ENCODE measurements at regions not wholly inside any gene's neighbourhood (a gene's known extent, or its start where the extent isn't known, plus 50 kb on each side); places are given as distances from the start of the nearest gene placed in this dataset.

DNA sequence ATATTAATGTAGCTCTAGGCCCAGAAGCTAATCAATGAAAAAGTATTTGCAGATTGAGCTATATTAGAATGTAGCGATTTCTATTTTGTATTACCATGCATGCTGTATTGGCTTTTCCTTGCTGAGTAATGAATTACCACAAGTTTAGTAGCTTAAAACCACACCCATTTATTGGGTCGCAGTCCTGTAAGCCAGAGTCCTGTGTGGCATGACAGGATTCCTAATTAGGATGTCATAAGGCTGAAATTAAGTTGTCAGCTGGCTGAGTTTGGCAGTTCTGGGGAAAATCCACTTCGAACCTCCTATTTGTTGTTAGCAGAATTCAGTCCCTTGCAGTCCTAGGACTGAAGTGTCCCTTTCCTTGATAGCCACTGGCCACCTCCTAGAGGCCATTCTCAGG is 50.3 kb upstream of the HHIP start:
- TF ChIP-seq, protein P1, sequence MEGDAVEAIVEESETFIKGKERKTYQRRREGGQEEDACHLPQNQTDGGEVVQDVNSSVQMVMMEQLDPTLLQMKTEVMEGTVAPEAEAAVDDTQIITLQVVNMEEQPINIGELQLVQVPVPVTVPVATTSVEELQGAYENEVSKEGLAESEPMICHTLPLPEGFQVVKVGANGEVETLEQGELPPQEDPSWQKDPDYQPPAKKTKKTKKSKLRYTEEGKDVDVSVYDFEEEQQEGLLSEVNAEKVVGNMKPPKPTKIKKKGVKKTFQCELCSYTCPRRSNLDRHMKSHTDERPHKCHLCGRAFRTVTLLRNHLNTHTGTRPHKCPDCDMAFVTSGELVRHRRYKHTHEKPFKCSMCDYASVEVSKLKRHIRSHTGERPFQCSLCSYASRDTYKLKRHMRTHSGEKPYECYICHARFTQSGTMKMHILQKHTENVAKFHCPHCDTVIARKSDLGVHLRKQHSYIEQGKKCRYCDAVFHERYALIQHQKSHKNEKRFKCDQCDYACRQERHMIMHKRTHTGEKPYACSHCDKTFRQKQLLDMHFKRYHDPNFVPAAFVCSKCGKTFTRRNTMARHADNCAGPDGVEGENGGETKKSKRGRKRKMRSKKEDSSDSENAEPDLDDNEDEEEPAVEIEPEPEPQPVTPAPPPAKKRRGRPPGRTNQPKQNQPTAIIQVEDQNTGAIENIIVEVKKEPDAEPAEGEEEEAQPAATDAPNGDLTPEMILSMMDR (IDR thresholded peaks at IDR 0.05; ENCODE audit: low read depth, low read length): no peak
- no peak for DNase-seq (ENCODE audit: extremely low read depth, low read depth)
